ENCODE measurements at regions not wholly inside any gene's neighbourhood (a gene's known extent, or its start where the extent isn't known, plus 50 kb on each side); places are given as distances from the start of the nearest gene placed in this dataset.

GRCh38 chr10:78351283-78351682 lies 317.6 kb downstream of the RPS24 start:
- intact Hi-C loops (cut with DNase I; ENCODE audit: low total_unique reads), result no loop called here
- Histone ChIP-seq H3K27me3 (no peaks in the 10 kb centered on the region), H3K36me3 (ENCODE audit: low read depth, missing control alignments) (no peaks in the 10 kb centered on the region)

GRCh38 chr10:78351809-78352208 lies 318.1 kb downstream of the RPS24 start:
- H3K9me3 ChIP-seq, result no peaks in the 10 kb centered on the region
- H3K4me3 ChIP-seq, result no peak overlapping the region
- no peak for DNase-seq
- H3K27me3 ChIP-seq, result no peaks in the 10 kb centered on the region
- intact Hi-C loops (cut with DNase I; ENCODE audit: low total_unique reads), result no loop called here
- TF ChIP-seq POLR2A (IDR thresholded peaks at IDR 0.05) (no peak), CTCF (IDR thresholded peaks at IDR 0.05) (no peak)
- no peak overlapping the region for H3K27ac ChIP-seq
- H3K4me1 ChIP-seq, result no peaks in the 10 kb centered on the region
- no peaks in the 10 kb centered on the region for H3K36me3 ChIP-seq (ENCODE audit: low read depth, missing control alignments)
- 65 to 76% methylated on average over 3 of the region's 3 CpGs for WGBS, 2 donors

More at GRCh38 chr10:78351283-78351682, 317.6 kb downstream of the RPS24 start:
- Histone ChIP-seq H3K4me3 (no peak overlapping the region), H3K4me1 (no peaks in the 10 kb centered on the region), H3K9me3 (no peaks in the 10 kb centered on the region), H3K27ac (no peak overlapping the region)
- no peak for DNase-seq
- WGBS, 2 donors, result 94% methylated on average over 6 of the region's 6 CpGs
- no peak for TF ChIP-seq CTCF (IDR thresholded peaks at IDR 0.05)
- TF ChIP-seq POLR2A (IDR thresholded peaks at IDR 0.05), result no peak

GRCh38 chr10:78353636-78354035 lies 320.0 kb downstream of the RPS24 start:
- 81 to 92% methylated on average over 3 of the region's 3 CpGs for WGBS, 2 donors
- H3K36me3 ChIP-seq (ENCODE audit: low read depth, missing control alignments), result no peaks in the 10 kb centered on the region
- TF ChIP-seq POLR2A (IDR thresholded peaks at IDR 0.05) (no peak), CTCF (IDR thresholded peaks at IDR 0.05) (no peak)
- no peaks in the 10 kb centered on the region for H3K4me1 ChIP-seq
- no peak overlapping the region for H3K27ac ChIP-seq
- no peak overlapping the region for H3K4me3 ChIP-seq
- no peaks in the 10 kb centered on the region for H3K9me3 ChIP-seq
- no peaks in the 10 kb centered on the region for H3K27me3 ChIP-seq
- no peak for DNase-seq
- intact Hi-C loops (cut with DNase I; ENCODE audit: low total_unique reads), result no loop called here

- H3K4me1 ChIP-seq, result no peaks in the 10 kb centered on the region
- DNase-seq, result no peak
- intact Hi-C loops (cut with DNase I; ENCODE audit: low total_unique reads), result no loop called here
- H3K36me3 ChIP-seq (ENCODE audit: low read depth, missing control alignments), result no peaks in the 10 kb centered on the region
- no peak overlapping the region for H3K27ac ChIP-seq
- no peaks in the 10 kb centered on the region for H3K9me3 ChIP-seq
- no peak overlapping the region for H3K4me3 ChIP-seq
- no peaks in the 10 kb centered on the region for H3K27me3 ChIP-seq
- TF ChIP-seq CTCF (IDR thresholded peaks at IDR 0.05) (no peak), POLR2A (IDR thresholded peaks at IDR 0.05) (no peak)
- 75 to 82% methylated on average over 7 of the region's 7 CpGs for WGBS, 2 donors
These were observed 320.4 kb downstream of the RPS24 start for GRCh38 chr10:78354101-78354500.

- TF ChIP-seq POLR2A (IDR thresholded peaks at IDR 0.05) (no peak), CTCF (IDR thresholded peaks at IDR 0.05) (no peak)
- intact Hi-C loops (cut with DNase I; ENCODE audit: low total_unique reads), result no loop called here
- H3K4me3 ChIP-seq, result no peak overlapping the region
- H3K27ac ChIP-seq, result no peak overlapping the region
- H3K27me3 ChIP-seq, result no peaks in the 10 kb centered on the region
- no peak for DNase-seq
- no peaks in the 10 kb centered on the region for H3K4me1 ChIP-seq
- WGBS, 2 donors, result 90 to 97% methylated on average over 10 of the region's 10 CpGs
- H3K9me3 ChIP-seq, result no peaks in the 10 kb centered on the region
- no peaks in the 10 kb centered on the region for H3K36me3 ChIP-seq (ENCODE audit: low read depth, missing control alignments)
These were observed 322.7 kb downstream of the RPS24 start for GRCh38 chr10:78356291-78356900.

Data from testis (tissue), 2 donors.